Motor neuron (in vitro differentiated cells): ENCODE measurements at regions not wholly inside any gene's neighbourhood (a gene's known extent, or its start where the extent isn't known, plus 50 kb on each side); places are given as distances from the start of the nearest gene placed in this dataset.
A peak's percentile ranks its signal among the peaks of the same experiment; 100 is the strongest.

Source experiments
- ATAC-seq, 8 experiments: fragments of 200-7000 bp; cut with Tn5 transposase; replicated peaks in 6 of 8; 2 replicates each; pipeline ENCODE4 v1.8.0; 2021; ENCODE audit warnings: mild to moderate bottlenecking in 8 of 8, moderate library complexity in 8 of 8
- H3K27ac ChIP-seq, 2 donors: fragments of 250-450 bp; sonication (Bioruptor Pico); 2 replicates each; pipeline ENCODE4 v1.9.0; 2021; ENCODE audit warnings: antibody characterized with exemption in 2 of 2, mild to moderate bottlenecking in 2 of 2, moderate library complexity in 1 of 2
- H3K4me1 ChIP-seq, 2 donors: fragments of 250-450 bp; sonication (Bioruptor Pico); replicated peaks in 1 of 2; 2 replicates each; pipeline ENCODE4 v1.6.1; 2021; ENCODE audit warnings: antibody characterized with exemption in 2 of 2, mild to moderate bottlenecking in 2 of 2, moderate library complexity in 1 of 2
- H3K4me3 ChIP-seq, 5 donors: fragments of 250-450 bp; sonication (Bioruptor Pico); 2 replicates each; pipeline ENCODE4 v1.9.0; 2021; ENCODE audit warnings: antibody characterized with exemption in 5 of 5, mild to moderate bottlenecking in 5 of 5, moderate library complexity in 4 of 5
- WGBS, 10 experiments: fragments of 450-650 bp; shearing (Covaris generic); methylation state at CpG; one replicate each; pipeline ENCODE4 v1.0.0; 2022; 5-methylcytosine and 5-hydroxymethylcytosine counted together
- in situ Hi-C, 9 experiments: fragments of 400-800 bp; cut with MboI; loops; one replicate each; pipeline ENCODE4 v1.15.0; 2021; ENCODE audit warnings: low sequenced_read_pairs in 9 of 9, low pct_unique_long_range_greater_than_20kb in 2 of 9; ENCODE audit not compliant: unreplicated experiment in 9 of 9

GRCh38 chr11:112831041-112831440 lies 130.2 kb upstream of the NCAM1 start:
- no CpG with 5 or more reads among the region's 1 CpG for WGBS, 10 experiments
- in situ Hi-C loops = loop anchor here in 1 of 9 experiments (25.0 kb wide), 1 partner anchor 131 kb away; the partner anchor contains the start of gene NCAM1

GRCh38 chr11:112831969-112832766 lies 129.1 kb upstream of the NCAM1 start:
- 58 to 100% (median 84%) methylated on average over 1 to 3 of the region's 3 CpGs; no CpG with 5 or more reads in 4 of the 10 experiments for WGBS, 10 experiments
- Histone ChIP-seq H3K4me1 (peaks cover 32 to 33% of the 10 kb centered on the region in 2 donors), H3K27ac (no peak overlapping the region), H3K4me3 (no peak overlapping the region)
- peak in 2 of 8 experiments; percentile 65 to 80 for ATAC-seq
- in situ Hi-C loops = loop anchor here in 1 of 9 experiments (25.0 kb wide), 1 partner anchor 130 kb away; the partner anchor contains the start of gene NCAM1

More at GRCh38 chr11:112831041-112831440, 130.2 kb upstream of the NCAM1 start:
- H3K4me3 ChIP-seq = no peak overlapping the region
- ATAC-seq = no peak
- no peak overlapping the region for H3K27ac ChIP-seq
- peaks cover 22 to 23% of the 10 kb centered on the region in 2 donors for H3K4me1 ChIP-seq

- no peak overlapping the region for H3K4me3 ChIP-seq
- in situ Hi-C loops = loop anchor here in 1 of 9 experiments (25.0 kb wide), 1 partner anchor 128 kb away; the partner anchor contains the start of gene NCAM1
- WGBS, 10 experiments = 40 to 80% (median 50%) methylated on average over 1 to 2 of the region's 5 CpGs; no CpG with 5 or more reads in 7 of the 10 experiments
- H3K4me1 ChIP-seq = peaks cover 43 to 48% of the 10 kb centered on the region in 2 donors
- ATAC-seq = peak; percentile 20 to 84 (median 42)
- no peak overlapping the region for H3K27ac ChIP-seq
These were observed 126.9 kb upstream of the NCAM1 start for GRCh38 chr11:112834277-112834755.

DNA sequence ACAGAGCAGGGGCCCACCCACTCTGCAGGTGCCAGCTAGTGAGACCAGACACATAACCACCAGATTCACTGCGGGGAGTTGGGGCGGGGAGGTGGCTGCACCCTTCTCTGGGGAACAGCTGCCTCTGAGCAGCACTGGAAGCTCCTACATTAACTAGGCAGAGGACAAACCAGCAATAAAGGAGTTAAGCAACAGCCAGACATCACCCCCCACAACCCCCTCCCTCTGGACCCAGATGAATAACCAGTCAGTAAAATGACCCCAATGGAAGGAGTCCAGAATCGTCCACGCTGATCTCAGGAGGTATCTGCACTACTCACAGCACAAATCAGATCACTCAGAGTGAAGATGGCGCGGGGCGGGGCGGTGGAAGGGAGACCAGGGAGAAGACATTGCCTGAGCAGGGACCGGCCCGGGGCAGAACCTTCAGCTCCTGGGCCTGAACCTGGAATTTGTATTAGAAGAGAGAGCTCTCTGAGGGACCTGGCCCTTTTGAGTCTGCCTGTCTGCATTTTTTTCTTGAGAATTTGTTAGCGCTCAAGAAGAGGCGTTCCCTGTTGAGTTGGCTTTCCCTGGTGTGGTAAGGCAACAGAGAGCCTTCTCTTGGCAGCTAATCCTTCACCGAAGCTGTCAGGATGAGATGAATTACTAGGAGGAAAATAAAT lies 125.5 kb upstream of the NCAM1 start:
- ATAC-seq = peak in 6 of 8 experiments; percentile 18 to 73 (median 58)
- in situ Hi-C loops = loop anchor here in 1 of 9 experiments (25.0 kb wide), 1 partner anchor 127 kb away; the partner anchor contains the start of gene NCAM1
- Histone ChIP-seq H3K4me3 (no peak overlapping the region), H3K27ac (peak overlapping the region in 1 of 2 donors; percentile 45), H3K4me1 (peaks cover 43 to 48% of the 10 kb centered on the region in 2 donors)
- 7 to 100% (median 62%) methylated on average over 1 to 11 of the region's 13 CpGs; no CpG with 5 or more reads in 5 of the 10 experiments for WGBS, 10 experiments

DNA sequence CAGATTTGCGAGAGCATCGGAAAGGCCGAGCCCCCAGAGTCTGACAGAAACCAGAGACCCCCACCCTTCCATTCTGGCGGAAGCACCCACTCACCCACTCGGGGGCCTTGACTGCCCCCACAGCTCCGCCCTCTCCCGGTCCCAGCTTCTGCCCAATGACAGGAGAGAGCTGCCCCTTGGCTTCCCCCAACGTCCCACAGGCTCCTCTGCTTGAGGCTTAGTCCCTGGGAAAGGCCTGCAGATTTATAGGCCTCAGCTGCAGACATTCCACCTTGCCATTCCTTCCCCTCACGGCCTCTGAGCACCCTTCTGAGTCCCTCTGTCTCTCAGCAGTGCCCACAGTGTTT lies 125.0 kb upstream of the NCAM1 start:
- WGBS, 10 experiments = 20 to 63% methylated on average over 1 to 3 of the region's 9 CpGs; no CpG with 5 or more reads in 8 of the 10 experiments
- in situ Hi-C loops = loop anchor here in 1 of 9 experiments (25.0 kb wide), 1 partner anchor 126 kb away; the partner anchor contains the start of gene NCAM1
- ATAC-seq = peak in 4 of 8 experiments; percentile 47 to 69 (median 64)
- Histone ChIP-seq H3K27ac (peak overlapping the region in 1 of 2 donors; percentile 45), H3K4me1 (peaks cover 43 to 48% of the 10 kb centered on the region in 2 donors), H3K4me3 (no peak overlapping the region)

DNA sequence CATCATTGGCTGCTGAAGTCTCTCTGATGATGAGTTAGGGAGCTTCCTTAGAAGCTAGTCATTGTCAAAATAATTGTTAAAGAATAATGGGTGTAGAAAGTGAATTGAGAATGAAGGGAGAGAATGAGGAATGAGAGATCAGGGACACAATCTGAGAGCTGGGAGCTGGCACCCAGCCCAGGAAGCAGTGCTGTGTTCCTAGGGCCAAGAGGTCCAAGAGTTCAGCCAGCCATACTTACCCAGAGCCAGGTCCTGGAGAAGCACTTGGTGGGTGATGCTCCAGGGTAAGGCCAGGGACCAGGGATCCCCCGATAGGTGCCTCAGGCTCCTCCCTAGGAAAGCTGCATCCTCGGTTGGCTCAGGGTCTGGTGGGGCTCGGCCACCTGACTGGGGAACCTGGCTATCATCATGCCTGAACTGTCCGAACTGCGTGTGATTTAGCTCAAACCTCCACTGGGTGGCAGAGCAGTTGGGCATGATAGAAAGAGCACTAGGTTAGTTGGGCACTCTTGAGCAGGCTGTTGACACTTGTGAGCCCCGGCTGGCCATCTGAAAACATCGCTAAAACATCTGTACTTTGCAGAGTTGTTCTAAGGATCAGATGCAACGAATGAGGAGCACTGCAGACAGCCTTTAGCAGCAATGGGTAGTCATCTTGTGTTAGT lies 123.9 kb upstream of the NCAM1 start:
- 60 to 100% (median 77%) methylated on average over 1 to 5 of the region's 8 CpGs; no CpG with 5 or more reads in 6 of the 10 experiments for WGBS, 10 experiments
- ATAC-seq = peak in 4 of 8 experiments; percentile 25 to 67 (median 51)
- Histone ChIP-seq H3K4me3 (no peak overlapping the region), H3K4me1 (peaks cover 43 to 48% of the 10 kb centered on the region in 2 donors), H3K27ac (no peak overlapping the region)
- in situ Hi-C loops = loop anchor here in 1 of 9 experiments (25.0 kb wide), 1 partner anchor 125 kb away; the partner anchor contains the start of gene NCAM1

DNA sequence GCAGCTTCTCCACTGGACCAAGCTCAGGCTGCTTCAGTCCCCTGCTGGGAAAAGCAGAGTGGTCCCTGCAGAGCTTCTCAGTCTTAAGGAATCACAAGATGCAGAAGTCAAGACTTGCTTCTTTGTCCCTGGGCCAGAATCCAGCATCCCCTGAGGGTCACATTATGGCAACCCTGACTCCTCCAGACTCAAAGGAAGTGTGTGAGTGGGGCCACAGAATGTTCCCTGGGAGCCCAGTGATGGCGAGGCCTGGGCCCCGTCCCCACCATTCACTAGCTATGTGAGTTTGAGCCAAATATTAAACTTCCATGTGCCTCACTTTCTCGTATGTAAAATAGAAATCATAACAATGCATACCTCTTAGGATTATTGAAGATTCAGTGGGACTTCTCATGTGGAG lies 122.2 kb upstream of the NCAM1 start:
- in situ Hi-C loops = loop anchor here in 1 of 9 experiments (25.0 kb wide), 1 partner anchor 123 kb away; the partner anchor contains the start of gene NCAM1
- no peak overlapping the region for H3K4me3 ChIP-seq
- no peak overlapping the region for H3K27ac ChIP-seq
- peaks cover 41 to 45% of the 10 kb centered on the region in 2 donors for H3K4me1 ChIP-seq
- ATAC-seq = no peak
- 35 to 90% (median 80%) methylated on average over 1 to 3 of the region's 3 CpGs; no CpG with 5 or more reads in 5 of the 10 experiments for WGBS, 10 experiments

DNA sequence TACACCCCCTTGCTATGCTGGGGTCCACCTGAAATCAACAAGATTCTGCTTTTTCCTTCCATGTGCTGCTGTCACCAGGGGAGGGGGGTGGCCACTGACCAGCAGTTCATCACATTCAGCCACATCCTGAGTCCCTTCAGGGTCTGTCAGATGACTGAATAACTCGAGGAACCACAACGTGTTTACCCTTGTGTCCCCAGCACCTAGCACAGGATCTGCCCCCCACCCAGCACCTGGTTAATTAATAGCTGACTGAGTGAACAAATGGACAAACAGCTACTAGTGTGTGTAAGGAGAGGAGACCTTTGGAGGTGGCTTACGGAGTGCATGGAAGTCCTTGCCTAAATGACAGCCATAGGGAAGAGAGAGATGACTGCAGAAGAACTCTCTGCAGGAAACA lies 119.5 kb upstream of the NCAM1 start:
- 60 to 100% methylated on average over 1 of the region's 3 CpGs; no CpG with 5 or more reads in 8 of the 10 experiments for WGBS, 10 experiments
- Histone ChIP-seq H3K4me3 (no peak overlapping the region), H3K4me1 (peaks cover 14 to 24% of the 10 kb centered on the region in 2 donors), H3K27ac (no peak overlapping the region)
- ATAC-seq = no peak
- in situ Hi-C loops = loop anchor here in 1 of 9 experiments (25.0 kb wide), 1 partner anchor 121 kb away; the partner anchor contains the start of gene NCAM1

GRCh38 chr11:112842151-112842550 lies 119.1 kb upstream of the NCAM1 start:
- in situ Hi-C loops = loop anchor here in 1 of 9 experiments (25.0 kb wide), 1 partner anchor 120 kb away; the partner anchor contains the start of gene NCAM1

GRCh38 chr11:112844517-112844916 lies 116.7 kb upstream of the NCAM1 start:
- ATAC-seq = peak in 3 of 8 experiments; percentile 33 to 70 (median 52)
- Histone ChIP-seq H3K4me3 (no peak overlapping the region), H3K4me1 (peaks cover 0 to 6% of the 10 kb centered on the region in 2 donors), H3K27ac (no peak overlapping the region)
- in situ Hi-C loops = loop anchor here in 1 of 9 experiments (25.0 kb wide), 1 partner anchor 118 kb away; the partner anchor contains the start of gene NCAM1

More at GRCh38 chr11:112842151-112842550, 119.1 kb upstream of the NCAM1 start:
- no peak overlapping the region for H3K27ac ChIP-seq
- H3K4me1 ChIP-seq = peaks cover 11 to 21% of the 10 kb centered on the region in 2 donors
- no peak overlapping the region for H3K4me3 ChIP-seq
- 30 to 100% (median 89%) methylated on average over 1 to 4 of the region's 4 CpGs; no CpG with 5 or more reads in 4 of the 10 experiments for WGBS, 10 experiments
- ATAC-seq = no peak

- WGBS, 10 experiments = 49 to 100% (median 87%) methylated on average over 1 to 4 of the region's 4 CpGs; no CpG with 5 or more reads in 2 of the 10 experiments
- H3K4me3 ChIP-seq = no peak overlapping the region
- ATAC-seq = no peak
- H3K27ac ChIP-seq = no peak overlapping the region
- in situ Hi-C loops = loop anchor here in 1 of 9 experiments (25.0 kb wide), 1 partner anchor 115 kb away; the partner anchor contains the start of gene NCAM1
- peaks cover 0 to 6% of the 10 kb centered on the region in 2 donors for H3K4me1 ChIP-seq
These were observed 113.7 kb upstream of the NCAM1 start for GRCh38 chr11:112847568-112847967.
